ENCODE measurements at regions not wholly inside any gene's neighbourhood (a gene's known extent, or its start where the extent isn't known, plus 50 kb on each side); places are given as distances from the start of the nearest gene placed in this dataset.

DNA sequence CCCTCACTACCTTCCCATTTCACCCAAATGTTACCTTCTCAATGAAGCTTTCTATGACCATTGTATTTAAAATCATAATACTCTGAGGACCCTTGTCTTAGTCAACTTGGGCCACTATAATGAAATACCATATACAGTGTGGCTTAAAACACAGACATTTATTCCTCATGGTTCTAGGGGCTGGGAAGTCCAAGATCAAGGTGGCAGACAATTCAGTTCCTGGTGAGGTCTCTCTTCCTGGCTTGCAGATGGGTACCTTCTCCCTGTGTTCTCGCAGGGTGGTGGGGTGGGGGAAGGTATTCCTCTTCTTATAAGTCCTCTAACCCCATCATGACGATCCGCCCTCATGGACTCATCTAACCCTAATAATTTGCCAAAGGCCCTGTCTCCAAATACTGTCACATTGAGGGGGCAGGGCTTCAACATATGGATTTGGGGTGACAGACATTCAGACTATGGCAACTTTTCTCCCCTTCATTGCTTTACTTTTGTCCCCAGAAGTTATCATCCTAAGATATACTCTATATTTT is 163.7 kb upstream of the PWP1 start:
- TF ChIP-seq, protein P1, sequence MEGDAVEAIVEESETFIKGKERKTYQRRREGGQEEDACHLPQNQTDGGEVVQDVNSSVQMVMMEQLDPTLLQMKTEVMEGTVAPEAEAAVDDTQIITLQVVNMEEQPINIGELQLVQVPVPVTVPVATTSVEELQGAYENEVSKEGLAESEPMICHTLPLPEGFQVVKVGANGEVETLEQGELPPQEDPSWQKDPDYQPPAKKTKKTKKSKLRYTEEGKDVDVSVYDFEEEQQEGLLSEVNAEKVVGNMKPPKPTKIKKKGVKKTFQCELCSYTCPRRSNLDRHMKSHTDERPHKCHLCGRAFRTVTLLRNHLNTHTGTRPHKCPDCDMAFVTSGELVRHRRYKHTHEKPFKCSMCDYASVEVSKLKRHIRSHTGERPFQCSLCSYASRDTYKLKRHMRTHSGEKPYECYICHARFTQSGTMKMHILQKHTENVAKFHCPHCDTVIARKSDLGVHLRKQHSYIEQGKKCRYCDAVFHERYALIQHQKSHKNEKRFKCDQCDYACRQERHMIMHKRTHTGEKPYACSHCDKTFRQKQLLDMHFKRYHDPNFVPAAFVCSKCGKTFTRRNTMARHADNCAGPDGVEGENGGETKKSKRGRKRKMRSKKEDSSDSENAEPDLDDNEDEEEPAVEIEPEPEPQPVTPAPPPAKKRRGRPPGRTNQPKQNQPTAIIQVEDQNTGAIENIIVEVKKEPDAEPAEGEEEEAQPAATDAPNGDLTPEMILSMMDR (IDR thresholded peaks at IDR 0.05): no peak
- TF ChIP-seq POLR2A (IDR thresholded peaks at IDR 0.05) (no peak), POLR2AphosphoS5 (IDR thresholded peaks at IDR 0.05) (no peak)
